ENCODE measurements at regions not wholly inside any gene's neighbourhood (a gene's known extent, or its start where the extent isn't known, plus 50 kb on each side); places are given as distances from the start of the nearest gene placed in this dataset.

DNA sequence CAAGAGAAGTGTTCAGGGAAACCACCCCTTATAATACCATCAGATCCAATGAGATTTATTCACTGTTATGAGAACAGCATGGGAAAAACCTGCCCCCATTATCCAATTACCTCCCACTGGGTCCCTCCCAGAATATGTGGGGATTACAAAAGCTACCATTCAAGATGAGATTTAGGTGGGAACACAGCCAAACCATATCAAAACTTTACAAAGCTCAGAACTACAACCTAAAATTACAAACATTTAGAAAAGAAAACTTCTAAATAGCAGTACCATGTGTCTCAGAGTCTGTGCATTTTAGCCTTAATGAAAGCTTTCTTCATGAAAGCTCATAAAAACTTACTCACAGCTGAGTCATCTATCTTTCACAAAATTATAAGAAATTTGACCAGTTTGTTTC lies 1442.8 kb upstream of the PCDH7 start:
- intact Hi-C loops (cut with DNase I, micrococcal nuclease), result no loop called here
- TF ChIP-seq, protein P1, sequence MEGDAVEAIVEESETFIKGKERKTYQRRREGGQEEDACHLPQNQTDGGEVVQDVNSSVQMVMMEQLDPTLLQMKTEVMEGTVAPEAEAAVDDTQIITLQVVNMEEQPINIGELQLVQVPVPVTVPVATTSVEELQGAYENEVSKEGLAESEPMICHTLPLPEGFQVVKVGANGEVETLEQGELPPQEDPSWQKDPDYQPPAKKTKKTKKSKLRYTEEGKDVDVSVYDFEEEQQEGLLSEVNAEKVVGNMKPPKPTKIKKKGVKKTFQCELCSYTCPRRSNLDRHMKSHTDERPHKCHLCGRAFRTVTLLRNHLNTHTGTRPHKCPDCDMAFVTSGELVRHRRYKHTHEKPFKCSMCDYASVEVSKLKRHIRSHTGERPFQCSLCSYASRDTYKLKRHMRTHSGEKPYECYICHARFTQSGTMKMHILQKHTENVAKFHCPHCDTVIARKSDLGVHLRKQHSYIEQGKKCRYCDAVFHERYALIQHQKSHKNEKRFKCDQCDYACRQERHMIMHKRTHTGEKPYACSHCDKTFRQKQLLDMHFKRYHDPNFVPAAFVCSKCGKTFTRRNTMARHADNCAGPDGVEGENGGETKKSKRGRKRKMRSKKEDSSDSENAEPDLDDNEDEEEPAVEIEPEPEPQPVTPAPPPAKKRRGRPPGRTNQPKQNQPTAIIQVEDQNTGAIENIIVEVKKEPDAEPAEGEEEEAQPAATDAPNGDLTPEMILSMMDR (IDR thresholded peaks at IDR 0.05), result no peak
- DNase-seq (no peak), ATAC-seq (no peak)
- Histone ChIP-seq H3K9me3 (peaks cover 20% of the 10 kb centered on the region), H3K4me3 (no peak overlapping the region), H3K36me3 (ENCODE audit: low read depth) (no peaks in the 10 kb centered on the region), H3K4me1 (ENCODE audit: low read depth) (no peaks in the 10 kb centered on the region)

DNA sequence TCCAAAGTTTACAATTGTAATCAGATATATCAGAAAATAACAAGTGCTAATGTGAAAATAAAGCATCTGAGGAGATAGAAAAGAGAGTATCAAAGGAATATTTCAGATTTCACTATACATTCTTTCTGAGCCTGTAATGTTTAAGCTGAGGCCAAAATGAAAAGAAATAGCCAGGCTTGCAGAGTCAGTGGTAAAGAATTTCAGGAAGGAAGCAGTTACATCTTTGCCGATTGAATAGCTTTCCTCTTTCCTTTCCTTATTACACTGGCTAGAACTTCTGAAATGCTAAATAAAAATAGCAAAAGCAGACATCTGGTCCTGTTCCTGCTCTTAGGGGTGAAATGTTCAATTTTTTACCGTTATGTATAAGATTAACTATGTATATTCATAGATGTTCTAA lies 1441.6 kb upstream of the PCDH7 start:
- H3K4me1 ChIP-seq (ENCODE audit: low read depth), result no peaks in the 10 kb centered on the region
- no peak for ATAC-seq

DNA sequence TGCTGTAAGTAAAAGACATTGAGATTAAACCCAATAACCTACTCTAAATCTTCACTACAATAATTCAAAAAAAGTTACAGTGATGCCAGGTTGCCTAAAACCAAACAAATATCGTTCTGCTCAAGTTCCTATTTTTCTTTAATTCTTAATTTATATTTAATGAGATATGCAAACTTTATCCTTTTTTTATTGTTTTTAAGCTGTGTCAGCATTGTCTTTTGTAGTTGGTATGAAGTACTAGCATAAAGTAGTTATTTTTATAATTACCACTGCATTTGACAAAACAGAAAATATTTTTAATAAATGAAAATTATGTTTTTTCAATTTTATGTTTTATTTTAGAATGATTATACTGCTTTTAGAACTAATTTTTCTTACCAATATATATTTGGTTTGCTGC lies 1431.1 kb upstream of the PCDH7 start:
- TF ChIP-seq, protein P1 (IDR thresholded peaks at IDR 0.05), result no peak
- Histone ChIP-seq H3K36me3 (ENCODE audit: low read depth) (no peaks in the 10 kb centered on the region), H3K4me1 (ENCODE audit: low read depth) (no peaks in the 10 kb centered on the region), H3K9me3 (peaks cover 29% of the 10 kb centered on the region), H3K4me3 (no peak overlapping the region)
- intact Hi-C loops (cut with DNase I, micrococcal nuclease), result no loop called here
- no peak for ATAC-seq
- no peak for DNase-seq

More for the DNA sequence above, 1441.6 kb upstream of the PCDH7 start:
- no peak for DNase-seq
- Histone ChIP-seq H3K36me3 (ENCODE audit: low read depth) (no peaks in the 10 kb centered on the region), H3K9me3 (peaks cover 19% of the 10 kb centered on the region), H3K4me3 (no peak overlapping the region)
- TF ChIP-seq, protein P1 (IDR thresholded peaks at IDR 0.05), result no peak
- intact Hi-C loops (cut with DNase I, micrococcal nuclease), result no loop called here

DNA sequence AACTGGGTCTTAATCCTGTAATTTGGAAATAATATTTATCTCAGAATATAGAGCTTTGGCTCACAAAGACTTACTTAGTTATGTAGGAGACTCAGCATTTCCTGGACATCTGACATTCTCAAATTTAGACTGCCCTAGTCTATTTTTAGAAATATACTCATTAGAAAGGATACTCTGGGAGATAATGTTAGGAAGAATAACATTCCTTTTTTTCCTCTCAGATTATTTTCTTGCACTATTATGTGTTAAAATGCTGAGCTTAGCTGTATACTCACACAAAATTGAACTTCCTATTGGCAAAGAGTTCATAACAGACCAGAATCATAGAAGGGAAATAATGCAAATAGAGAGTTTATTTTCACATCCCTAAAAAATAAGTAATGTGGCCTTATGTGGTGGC lies 1424.9 kb upstream of the PCDH7 start:
- H3K4me3 ChIP-seq, result no peak overlapping the region
- ATAC-seq (no peak), DNase-seq (no peak)
- H3K4me1 ChIP-seq (ENCODE audit: low read depth), result no peaks in the 10 kb centered on the region
- TF ChIP-seq, protein P1 (IDR thresholded peaks at IDR 0.05), result no peak
- H3K9me3 ChIP-seq, result peaks cover 21% of the 10 kb centered on the region
- intact Hi-C loops (cut with DNase I, micrococcal nuclease), result no loop called here
- no peaks in the 10 kb centered on the region for H3K36me3 ChIP-seq (ENCODE audit: low read depth)

DNA sequence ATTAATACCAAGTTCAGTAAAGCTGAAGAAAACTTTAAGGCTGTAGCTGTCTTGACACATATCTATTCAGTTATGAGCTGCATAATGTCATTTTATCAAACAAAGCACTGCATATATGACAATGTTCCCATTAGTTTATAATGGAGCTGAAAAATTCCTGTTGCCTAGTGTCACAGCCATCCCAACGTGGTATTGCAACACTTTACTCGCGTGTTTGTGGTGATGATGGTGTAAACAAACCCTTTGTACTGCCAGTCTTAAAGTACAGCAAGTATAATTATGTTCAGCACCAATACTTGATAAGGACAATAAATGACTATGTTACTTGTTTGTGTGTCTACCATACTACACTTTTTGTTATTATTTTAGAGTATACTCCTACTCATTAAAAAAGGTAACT lies 1415.6 kb upstream of the PCDH7 start:
- intact Hi-C loops (cut with DNase I, micrococcal nuclease), result no loop called here
- peaks cover 22% of the 10 kb centered on the region for H3K9me3 ChIP-seq
- no peak for ATAC-seq
- TF ChIP-seq, protein P1 (IDR thresholded peaks at IDR 0.05), result no peak
- H3K4me1 ChIP-seq (ENCODE audit: low read depth), result no peaks in the 10 kb centered on the region
- H3K36me3 ChIP-seq (ENCODE audit: low read depth), result no peaks in the 10 kb centered on the region
- no peak overlapping the region for H3K4me3 ChIP-seq
- no peak for DNase-seq

DNA sequence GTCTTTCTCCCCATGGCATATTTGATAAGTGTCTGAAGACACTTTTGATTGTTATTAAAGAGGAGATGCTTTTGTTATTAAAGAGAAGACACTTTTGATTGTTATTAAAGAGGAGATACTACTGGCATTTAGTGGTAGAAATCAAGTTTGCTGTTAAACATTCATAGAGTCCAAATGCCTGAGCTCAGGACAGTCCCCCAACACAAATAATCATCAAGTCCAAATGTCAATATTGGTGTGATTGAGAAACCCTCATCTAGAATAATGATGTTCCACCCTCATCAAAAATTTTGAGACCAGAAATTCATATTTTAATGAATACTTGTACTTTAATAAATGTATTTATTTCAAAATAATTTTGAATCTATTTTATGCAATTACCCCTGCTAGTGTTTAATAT lies 1412.9 kb upstream of the PCDH7 start:
- Histone ChIP-seq H3K9me3 (peaks cover 15% of the 10 kb centered on the region), H3K4me3 (no peak overlapping the region), H3K36me3 (ENCODE audit: low read depth) (no peaks in the 10 kb centered on the region), H3K4me1 (ENCODE audit: low read depth) (no peaks in the 10 kb centered on the region)
- DNase-seq (no peak), ATAC-seq (no peak)
- TF ChIP-seq, protein P1 (IDR thresholded peaks at IDR 0.05), result no peak
- intact Hi-C loops (cut with DNase I, micrococcal nuclease), result no loop called here

Measured in mucosa of descending colon (tissue), 3 donors.